ENCODE measurements at regions not wholly inside any gene's neighbourhood (a gene's known extent, or its start where the extent isn't known, plus 50 kb on each side); places are given as distances from the start of the nearest gene placed in this dataset.
A peak's percentile ranks its signal among the peaks of the same experiment; 100 is the strongest.

DNA sequence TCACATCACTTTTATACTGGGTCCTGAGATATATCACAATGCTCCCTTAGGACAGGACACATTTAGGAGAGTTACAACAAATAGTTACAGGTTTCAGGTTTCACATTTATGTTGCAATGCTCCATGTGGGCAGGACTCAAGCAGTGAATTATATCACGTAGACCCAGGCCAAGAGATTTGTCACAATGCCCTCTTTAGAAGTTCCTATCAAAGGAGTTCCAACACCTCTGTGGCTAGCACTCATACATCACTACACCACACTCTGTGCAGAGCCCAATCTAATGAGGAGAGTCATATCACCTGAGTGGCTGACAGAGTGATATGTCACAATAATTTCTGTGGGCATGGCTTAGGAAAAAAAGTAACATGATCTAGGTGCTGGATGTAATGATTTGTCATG lies 1068.2 kb upstream of the AMELY start:
- no peak for DNase-seq

DNA sequence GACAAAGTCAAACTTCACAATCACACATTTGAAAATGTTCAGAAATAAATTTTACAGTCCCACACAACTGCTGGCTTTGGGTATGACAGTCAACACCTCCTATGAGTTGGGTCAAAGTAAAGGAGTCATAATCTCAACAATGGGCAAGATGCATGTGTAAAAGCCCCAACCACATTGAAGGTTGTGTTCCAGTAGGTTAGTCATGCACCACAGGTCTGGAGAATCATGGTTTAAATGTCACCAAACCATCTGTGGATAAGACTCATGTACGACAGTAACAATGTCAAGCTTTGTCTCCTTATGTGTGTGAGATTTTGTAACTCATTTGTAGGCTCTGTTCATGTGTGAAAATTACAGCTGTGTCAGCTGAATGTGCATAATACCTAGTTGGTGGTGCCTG lies 1065.7 kb upstream of the AMELY start:
- no peak for DNase-seq

DNA sequence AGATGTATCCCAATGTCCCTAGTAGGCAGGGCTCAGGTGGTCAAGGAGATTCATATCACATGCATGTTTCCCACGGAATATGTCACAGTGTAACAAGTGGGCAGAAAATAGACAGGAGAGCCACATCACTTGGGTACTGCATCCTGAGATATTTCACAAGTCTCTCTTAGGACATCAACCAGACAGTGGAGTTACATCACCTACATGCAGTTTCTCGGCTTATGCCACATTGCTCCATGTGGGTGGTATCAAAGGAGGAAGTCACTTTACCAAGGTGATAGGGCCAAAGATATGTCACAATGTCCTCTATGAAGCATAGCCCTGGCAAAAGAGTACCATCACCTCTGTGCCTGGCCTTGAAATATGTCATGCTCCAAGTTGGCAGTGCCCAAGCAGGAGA lies 1056.7 kb upstream of the AMELY start:
- DNase-seq, result no peak

DNA sequence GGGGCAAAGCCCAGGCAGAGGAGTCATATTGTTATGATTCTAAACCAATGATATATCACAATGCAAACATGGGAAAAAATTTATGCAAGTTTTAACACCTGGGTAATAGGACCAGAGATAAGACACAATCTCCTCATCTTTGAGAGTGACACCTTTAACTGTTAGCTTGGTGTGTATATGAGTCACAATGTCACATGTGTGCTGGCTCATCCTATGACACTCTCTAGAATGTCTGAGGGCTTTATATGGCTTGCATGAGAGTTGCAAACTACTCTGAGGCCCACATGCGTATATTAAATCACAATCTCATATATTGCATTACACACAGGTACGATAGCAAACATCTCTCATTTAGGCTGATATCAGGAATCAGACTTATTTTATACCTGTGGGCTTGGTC lies 1055.4 kb upstream of the AMELY start:
- no peak for DNase-seq

DNA sequence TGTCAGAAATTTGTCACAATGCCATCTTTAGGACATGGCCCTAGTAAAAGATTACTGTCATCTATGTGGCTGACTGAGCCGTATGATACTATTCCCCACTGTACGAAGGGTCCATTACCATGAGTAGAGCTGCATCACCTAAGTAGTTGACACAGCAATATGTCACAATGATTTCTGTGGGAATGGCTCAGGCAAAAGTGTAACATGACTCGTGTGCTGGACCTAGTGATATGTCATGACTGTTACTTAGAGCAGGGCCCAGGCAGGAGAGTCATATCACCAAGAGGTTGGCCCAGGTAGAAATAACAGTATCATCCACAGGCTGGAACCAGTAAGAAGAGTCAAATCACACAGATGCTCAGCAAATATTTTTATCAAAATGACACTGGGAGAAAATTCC lies 1051.8 kb upstream of the AMELY start:
- no peak for DNase-seq

DNA sequence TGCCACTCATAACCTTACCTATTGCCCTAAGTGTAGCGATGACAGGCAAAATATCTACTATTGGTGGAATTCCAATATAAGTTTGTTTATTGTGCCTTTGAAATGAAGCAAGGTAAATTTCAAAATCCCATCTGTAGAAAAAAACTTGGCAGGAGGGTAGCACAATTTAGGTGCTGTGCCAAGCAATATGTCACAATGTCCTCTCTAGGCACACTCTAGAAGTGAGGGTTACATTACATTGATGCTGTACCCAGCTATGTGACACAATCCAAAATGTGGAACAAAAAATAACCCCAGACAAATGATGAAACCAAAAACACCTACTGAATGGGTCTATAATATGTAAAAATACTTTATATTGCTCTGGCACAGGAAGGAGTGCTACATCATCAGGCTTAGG lies 1050.8 kb upstream of the AMELY start:
- no peak for DNase-seq

DNA sequence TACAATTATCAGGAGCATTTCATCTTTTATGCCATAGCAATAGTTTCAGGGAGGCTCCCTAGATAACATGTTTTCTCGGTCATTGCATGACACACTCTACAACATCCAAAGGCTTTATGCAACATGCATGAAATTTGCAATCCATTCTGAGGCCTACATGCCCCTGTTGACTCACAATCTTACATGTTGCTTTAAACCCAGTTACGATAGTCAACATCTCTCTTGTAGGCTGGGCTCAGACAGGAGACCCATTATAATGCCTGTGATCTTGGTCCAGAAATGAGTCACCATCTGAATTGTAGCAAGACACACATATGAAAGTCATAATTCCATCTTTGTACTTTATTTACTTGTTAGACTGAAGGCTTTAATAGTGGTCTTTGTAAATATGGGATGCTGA lies 1050.3 kb upstream of the AMELY start:
- no peak for DNase-seq

DNA sequence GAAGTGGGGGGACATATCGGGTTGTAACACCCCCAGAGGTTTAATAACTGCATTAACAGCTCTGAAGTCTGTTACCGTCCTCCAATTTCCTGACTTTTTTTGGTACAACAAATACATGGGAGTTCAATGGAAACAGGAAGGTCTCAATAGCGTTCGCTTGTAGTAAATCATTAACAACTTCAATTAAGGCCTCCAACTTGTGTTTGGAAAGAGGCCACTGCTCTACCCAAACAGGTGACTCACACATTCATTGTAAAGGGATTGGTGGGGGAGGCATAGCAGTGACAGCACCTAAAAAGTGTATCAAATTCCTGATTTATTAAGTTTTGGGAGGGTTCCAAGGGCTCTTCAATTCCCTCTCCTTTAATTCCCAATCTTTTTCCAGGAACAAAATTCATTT lies 1046.2 kb upstream of the AMELY start:
- DNase-seq, result no peak

DNA sequence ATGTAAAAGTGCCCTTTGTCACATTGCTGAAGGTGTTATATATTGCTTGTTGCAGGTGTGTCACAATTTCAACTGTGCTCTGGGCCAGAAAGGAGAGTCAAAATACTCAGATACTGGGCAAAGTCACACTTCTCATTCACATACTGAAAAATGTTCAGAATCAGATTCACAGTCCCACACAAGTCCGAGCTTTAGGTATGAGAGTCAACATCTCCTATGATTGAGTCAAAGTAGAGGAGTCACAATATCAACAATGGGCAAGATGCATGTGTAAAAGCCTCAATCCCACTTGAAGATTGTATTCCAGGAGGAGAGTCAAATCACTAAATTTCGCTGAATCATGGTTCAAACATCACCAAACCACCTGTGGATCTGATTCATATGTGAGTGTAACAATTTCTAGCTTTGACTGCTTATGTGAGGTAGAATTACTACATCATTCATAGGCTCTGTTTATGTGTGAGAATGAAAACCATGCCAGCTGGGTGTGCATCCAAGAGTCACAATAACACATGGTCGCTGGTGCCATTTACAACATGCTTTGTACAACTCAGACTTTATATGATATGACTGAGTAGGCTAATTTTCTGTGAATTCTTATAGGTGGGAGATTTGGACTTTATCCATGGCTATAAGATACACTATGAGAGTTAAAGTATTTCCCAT lies 1039.8 kb upstream of the AMELY start:
- DNase-seq, result no peak

DNA sequence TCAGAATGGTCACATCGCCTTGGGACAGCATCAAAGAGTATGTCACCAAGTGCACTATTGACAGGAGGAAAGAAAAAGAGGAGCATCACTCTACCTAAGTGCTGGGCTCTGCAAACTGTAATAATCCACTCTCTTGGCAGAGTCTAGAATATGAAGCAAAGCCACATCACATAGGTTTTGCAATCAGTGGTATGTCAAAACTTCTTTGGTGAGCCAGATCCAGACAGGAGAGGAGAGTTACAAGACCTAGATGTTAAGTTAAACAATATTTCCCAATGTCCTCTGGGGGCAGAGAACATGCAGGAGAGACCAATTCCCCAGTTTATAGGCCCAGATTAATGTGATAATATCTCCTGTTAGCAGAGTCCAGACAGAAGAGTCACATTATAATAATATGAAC lies 1032.6 kb upstream of the AMELY start:
- no peak for DNase-seq

DNA sequence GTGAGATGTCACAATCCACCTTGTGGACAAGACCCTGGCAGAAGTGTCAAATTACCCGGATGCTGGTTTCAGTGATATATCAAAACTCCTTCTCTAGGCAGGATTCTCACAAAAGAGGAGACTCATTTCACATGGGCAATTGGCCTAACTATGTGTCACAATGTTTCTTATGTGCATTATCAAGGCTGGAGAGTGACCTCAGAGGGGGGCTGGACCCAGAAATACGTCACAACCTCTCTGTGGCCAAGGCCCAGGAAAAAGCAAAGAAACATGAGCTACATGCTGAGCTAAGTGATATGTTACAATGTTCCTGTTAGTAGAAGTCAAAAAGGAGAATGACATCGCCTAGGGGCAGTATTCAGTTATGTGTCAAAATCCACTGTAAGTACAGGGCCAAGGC lies 1031.2 kb upstream of the AMELY start:
- DNase-seq, result peak in 2 of 3 donors; percentile 7 to 9

DNA sequence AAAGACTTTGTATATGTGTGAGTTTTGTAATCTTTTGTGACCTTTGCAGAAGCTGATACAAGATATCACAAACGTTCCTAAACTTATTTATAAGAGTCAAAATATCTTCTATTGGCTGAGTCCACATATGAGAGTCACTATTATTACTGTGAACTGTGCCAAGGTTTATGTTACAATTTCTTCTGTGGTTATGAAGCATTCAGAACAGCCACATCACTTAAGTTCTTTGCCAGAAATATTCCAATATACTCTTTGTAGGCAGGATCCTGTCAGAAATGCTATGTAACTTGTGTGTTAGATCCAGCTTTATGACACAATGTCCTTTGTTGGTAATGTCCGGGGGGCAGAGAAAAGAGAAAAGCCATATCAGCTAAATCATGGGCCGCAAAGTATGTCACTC lies 1030.3 kb upstream of the AMELY start:
- peak in 2 of 3 donors; percentile 7 for DNase-seq

DNA sequence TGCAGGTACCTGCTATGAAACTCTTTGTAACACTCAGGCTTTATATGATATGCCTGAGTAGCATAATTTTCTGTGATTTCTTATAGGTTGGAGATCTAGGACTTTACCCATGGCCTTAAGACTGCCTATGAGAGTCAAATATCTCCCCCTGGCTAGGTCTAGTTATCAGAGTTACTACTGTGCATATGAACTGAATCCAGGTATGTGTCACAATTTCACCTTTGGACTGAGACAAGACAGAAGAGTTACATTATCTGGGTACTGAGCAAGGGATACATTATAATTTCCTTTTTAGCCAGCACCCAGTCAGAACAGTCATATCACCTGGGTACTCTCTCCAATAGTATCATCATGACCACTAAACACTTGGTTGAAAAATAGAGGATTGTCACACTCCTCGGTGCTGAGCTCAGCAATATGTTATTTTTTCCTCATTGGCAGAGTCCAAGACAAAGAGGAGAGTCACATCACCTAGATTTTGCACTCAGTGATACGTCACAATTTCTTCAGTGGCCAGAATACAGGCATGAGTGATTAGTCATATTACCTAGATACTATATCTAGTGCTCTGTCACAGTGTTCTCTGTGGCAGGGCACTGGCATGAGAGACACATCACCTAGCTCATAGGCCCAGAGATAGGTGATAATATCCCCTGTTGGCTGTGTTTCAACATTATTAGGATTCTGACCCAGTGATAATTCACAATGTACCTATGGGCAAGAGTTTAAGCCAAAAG lies 1027.6 kb upstream of the AMELY start:
- no peak for DNase-seq

DNA sequence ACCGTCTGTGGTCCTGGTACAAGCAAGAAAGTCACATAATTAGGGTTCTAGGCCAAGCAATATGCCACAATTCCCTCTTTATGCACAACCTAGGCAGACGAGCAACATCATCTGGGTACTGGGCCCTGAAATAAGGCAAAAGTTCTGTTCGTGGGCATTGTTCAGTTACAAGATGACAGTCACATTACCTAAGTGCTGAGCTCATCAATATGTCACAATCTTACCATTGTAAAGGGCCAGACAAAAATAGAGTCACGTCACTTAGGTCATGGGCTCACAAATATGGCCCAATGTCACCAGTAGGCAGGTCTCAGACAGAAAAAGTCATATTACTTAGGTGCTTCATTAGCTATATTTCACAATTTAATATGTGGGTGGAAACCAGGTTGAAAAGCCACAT lies 1025.3 kb upstream of the AMELY start:
- DNase-seq, result no peak

DNA sequence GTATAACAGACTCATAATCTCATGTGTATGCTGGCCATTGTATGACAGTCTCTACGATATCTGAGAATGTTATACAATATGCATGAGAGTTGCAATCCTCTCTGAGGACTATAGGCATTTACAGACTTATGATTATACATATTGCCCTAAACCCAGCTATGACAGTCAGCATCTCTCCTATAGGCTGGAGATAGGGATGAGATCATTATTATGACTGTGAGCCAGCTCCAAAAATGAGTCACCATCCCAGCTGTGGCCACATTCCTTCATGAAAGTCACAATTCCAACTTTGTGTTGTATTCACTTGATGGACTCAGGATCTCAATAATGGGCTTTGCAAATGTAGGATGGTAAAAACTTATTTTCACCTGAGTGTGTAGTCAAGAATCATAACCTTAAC lies 1024.5 kb upstream of the AMELY start:
- peak in 2 of 3 donors; percentile 35 to 51 for DNase-seq

DNA sequence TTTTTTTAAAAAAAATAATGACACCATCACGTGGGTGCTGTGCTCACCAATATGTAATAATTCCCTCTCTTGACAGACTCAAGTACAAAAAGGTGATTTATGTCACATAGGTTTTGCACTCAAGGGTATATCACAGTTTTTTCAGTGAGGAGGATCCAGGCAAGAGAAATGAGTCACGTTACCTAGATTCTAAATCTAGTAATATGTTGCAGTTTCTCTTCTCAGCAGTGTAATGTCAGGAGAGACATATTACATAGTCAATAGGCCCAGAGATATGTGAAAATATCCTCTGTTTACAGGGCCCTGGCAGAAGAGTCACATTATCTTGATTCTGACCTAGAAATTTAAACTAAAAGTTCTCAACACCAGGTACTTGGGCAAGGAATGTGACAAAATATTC lies 1024.1 kb upstream of the AMELY start:
- no peak for DNase-seq

DNA sequence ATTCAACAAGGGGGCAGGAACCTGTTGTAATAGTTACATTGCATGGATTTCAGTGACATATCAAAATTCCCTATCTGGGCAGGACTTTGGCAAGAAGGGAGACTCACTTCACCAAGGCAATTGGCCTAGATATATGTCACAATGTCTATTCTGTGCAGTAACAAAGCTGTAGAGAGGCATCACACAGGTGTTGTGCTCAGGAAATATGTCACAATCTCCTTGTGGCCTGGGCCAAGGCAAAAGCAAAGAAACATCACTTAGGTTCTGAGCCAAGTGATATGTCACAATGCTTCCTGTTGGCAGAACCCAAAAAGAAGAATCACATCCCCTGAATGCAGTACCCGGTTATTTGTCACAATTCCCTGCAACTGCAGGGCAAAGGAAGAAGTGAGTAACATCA lies 1020.9 kb upstream of the AMELY start:
- DNase-seq, result no peak

DNA sequence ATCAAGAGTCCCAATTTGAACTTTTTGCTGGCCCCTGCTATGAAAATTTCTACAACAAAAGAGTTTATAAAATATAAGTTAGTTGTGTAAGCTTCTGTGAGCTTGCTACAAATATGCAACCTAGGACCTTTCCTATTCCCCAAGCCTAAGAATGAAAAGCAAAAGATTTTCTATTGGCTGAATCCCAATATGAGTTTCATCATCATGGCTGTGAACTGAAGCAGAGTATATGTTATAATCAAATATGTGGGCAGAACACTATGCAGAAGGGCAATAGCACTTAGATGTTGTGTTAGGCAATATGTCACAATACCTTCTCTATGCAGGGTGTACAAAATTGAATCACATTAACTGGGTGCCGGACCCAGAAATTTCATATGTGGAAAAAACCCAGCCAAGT lies 1018.3 kb upstream of the AMELY start:
- DNase-seq, result no peak

DNA sequence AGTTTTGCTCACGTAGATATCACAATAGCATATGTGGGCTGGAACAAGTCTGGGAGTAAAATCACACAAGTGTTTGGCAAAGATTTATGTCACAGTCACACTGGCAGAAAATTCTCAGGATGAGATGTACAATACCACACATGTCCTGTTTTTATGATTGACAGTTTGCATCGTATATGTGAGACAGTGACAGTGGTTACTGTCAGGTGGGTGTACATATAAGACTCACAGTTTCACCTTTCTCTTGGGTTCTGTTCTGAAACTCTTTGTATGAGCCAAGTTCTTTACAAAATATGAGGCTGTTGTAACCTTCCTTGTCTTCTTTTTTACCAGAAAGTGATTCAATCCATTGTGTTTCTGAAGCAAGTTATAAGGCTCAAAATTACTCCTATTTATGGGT lies 1012.5 kb upstream of the AMELY start:
- no peak for DNase-seq

DNA sequence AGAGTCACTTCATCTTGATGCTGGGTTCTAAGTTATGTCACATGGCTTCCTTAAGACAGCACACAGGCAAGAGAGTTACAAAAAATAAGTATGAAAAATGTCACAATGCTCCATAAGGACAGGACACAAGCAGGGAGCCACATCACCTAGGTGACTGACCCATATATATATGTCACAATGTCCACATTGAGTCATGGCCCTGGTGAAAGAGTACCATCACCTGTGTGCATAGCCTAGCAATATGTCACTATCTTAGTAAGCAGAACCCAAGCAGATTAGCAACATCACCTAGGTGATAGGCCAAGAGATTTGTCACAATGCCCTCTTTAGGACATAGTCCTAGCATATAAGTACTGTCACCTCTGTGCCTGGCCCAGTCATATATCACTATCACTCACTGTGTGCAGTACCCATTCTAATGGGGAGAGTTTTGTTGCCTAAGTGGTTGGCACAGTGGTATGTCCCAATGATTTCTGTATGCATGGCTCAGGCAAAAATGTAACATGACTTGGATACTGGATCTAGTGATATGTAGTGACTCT lies 1012.0 kb upstream of the AMELY start:
- no peak for DNase-seq

DNA sequence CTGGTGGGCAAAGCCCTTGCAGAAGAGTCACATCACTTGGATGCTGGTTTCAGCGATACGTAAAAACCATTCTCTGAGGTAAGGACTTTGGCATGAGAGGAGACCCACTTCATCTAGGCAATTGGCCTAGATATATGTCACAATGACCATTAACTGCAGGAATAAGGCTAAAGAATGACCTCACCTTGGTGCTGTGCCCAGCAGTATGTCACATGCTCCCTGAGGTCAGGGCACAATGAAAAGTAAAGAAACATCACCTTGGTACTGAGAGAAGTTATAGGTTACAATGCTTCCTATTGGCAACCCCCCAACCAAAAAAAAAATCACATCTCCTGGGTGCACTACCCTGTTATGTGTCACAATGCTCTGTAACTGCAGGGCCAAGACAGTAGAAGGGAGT lies 1008.8 kb upstream of the AMELY start:
- DNase-seq, result no peak

DNA sequence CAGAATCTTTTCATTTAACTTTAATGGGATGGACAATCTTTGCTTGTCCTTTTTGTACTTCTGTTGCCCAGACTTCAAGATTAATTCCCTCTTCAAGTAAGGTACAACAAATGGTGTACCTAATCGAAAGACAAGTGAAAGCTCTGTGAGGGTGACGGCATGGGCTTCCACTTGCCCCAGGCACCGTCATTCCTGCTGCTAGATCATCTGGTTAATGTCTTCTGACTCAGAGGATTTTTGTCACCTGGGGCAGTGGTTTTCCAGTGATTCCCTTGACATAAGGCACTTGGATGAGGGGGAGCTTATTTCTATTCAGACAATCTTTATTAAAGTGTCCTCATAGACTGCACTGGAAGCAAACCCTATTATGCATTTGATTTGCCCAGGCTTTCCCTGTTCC lies 977.0 kb upstream of the AMELY start:
- no peak for DNase-seq

DNA sequence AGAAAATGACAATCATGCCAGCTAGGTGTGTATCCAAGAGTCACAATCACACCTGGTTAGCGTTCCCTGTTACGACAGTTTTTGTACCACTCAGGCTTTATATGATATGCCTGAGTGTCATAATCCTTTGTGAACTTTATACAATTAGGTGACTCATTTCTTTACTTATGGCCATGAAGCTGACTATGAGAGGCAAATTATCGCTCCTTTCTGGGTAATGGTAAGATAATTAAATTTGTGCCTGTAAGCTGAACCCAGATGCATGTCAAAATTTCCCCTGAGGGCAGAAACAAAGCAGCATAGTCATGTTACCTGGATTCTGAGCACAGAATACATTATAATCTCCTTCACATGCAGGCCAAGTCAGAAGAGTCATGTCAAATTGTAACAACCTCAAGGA lies 970.1 kb upstream of the AMELY start:
- DNase-seq, result no peak

DNA sequence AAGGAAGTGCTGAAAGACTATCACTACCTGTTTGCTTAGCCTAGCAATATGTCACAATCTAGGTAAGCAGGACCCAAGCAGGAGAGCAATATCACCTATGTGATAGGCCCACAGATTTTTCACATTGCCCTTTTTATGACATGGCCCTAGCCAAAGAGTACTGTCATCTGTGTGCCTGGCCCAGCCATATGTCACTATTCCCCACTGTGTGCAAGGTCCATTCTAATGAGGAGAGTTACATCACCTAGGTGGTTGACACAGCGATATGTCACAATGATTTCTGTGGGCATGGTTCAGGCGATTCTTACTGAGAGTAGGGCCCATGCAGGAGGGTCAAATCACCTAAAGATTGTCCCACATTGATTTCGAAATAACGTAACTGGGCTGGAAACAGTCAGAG lies 967.7 kb upstream of the AMELY start:
- no peak for DNase-seq
